ACHN (cell line): ENCODE measurements at regions not wholly inside any gene's neighbourhood (a gene's known extent, or its start where the extent isn't known, plus 50 kb on each side); places are given as distances from the start of the nearest gene placed in this dataset.

Source experiments
- DNase-seq: peaks from one replicate; pipeline ENCODE4 v3.0.0-alpha.2; 2015
- in situ Hi-C: cut with HindIII; loops from 2 replicates; pipeline ENCODE4 v1.10.0; 2017; ENCODE audit warnings: low sequenced_read_pairs, low pct_ligation_motif_present, low pct_unique_long_range_greater_than_20kb

GRCh38 chrX:143800150-143800549, 79.6 kb upstream of the SPANXN2 start:
- DNase-seq = no peak
- in situ Hi-C loops = no loop called here

GRCh38 chrX:143788265-143788664, 67.7 kb upstream of the SPANXN2 start:
- in situ Hi-C loops = no loop called here
- DNase-seq = peak; percentile 40

- no peak for DNase-seq
- in situ Hi-C loops = no loop called here
Measured at GRCh38 chrX:143787341-143787740, 66.8 kb upstream of the SPANXN2 start.

GRCh38 chrX:143781103-143781502, 60.6 kb upstream of the SPANXN2 start:
- DNase-seq = peak; percentile 59
- in situ Hi-C loops = no loop called here
